Fibroblast of villous mesenchyme (primary cell): ENCODE measurements at regions not wholly inside any gene's neighbourhood (a gene's known extent, or its start where the extent isn't known, plus 50 kb on each side); places are given as distances from the start of the nearest gene placed in this dataset.

Experiments
- DNase-seq: peaks from one replicate; pipeline ENCODE4 v3.0.0-alpha.2; 2010; ENCODE audit warnings: low read depth
- H3K4me3 ChIP-seq: 2 replicates; pipeline ENCODE4 v1.5.1; 2011; ENCODE audit warnings: low read depth, mild to moderate bottlenecking, low read length
- TF ChIP-seq, protein P1 (sequence below): IDR thresholded peaks from 2 replicates; pipeline ENCODE4 v1.5.1; 2012; ENCODE audit warnings: low read depth, mild to moderate bottlenecking, low read length; ENCODE audit not compliant: insufficient read depth

DNA sequence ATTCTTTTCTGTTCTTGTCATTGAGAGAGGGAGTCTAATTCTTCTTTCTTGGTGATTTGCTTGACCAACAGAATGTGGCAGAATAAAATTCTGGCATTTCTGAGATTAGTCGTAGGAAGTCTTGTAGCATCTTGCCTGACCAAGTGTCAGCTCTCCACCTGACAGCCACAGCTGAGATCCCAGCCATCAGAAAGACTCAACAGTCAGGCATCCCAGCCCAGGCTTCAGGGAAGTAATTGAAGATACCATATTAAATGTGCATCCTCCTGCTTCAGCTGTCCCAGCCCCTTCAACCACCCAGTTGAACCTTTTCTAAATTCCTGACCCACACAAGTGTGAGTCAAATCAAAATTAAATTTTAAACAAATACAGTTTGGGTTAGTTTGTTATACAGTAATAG is 208.3 kb downstream of the PIK3C3 start:
- no peak overlapping the region for H3K4me3 ChIP-seq
- TF ChIP-seq, protein P1, sequence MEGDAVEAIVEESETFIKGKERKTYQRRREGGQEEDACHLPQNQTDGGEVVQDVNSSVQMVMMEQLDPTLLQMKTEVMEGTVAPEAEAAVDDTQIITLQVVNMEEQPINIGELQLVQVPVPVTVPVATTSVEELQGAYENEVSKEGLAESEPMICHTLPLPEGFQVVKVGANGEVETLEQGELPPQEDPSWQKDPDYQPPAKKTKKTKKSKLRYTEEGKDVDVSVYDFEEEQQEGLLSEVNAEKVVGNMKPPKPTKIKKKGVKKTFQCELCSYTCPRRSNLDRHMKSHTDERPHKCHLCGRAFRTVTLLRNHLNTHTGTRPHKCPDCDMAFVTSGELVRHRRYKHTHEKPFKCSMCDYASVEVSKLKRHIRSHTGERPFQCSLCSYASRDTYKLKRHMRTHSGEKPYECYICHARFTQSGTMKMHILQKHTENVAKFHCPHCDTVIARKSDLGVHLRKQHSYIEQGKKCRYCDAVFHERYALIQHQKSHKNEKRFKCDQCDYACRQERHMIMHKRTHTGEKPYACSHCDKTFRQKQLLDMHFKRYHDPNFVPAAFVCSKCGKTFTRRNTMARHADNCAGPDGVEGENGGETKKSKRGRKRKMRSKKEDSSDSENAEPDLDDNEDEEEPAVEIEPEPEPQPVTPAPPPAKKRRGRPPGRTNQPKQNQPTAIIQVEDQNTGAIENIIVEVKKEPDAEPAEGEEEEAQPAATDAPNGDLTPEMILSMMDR, result no peak
- no peak for DNase-seq

DNA sequence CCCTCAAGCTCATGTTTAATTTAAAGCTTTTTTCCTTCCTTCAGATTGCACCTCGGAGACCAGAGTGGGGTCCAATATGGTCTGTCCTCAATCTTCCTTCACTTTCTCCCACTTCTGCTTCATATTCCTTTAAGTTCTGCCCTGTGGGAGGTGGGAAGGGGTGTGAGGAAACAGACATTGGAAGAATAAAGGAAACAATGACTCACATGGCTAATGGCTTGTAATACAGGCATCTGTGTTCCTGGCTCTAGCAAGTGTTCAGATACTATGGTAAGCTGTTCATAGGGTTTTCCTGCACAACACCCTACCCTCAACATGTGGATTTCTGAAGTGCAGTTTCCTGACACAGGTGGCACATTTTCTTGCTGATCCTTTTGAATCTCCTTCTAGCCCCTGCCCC is 209.5 kb downstream of the PIK3C3 start:
- TF ChIP-seq, protein P1, result no peak
- DNase-seq, result no peak
- no peak overlapping the region for H3K4me3 ChIP-seq

DNA sequence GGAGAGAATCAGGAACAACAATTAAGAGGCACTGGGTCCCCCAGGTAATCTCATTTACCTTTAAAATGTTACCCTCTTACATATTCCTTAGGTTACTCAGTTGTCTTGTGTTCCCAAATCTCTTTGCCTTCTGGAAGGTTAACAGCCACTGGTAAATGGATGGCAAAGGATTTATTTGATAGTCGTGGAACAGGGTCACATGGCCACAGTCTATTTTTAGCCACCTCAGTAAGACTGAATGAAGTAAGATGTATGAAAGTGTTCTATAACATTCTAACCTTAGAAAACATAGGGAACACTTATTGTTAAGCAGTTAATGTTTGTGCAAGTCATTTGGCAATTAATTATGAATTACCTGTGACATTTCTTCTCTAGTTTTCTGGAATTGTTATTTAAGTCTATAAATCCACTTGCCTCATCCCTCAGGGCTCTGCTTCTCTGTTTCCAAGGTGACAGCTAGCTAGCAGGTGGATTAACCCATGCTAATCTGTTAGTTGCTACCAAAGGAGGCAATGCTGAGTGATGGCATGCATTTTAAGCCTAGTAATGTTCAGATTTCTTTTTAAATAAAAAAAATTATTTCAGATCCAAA is 211.0 kb downstream of the PIK3C3 start:
- TF ChIP-seq, protein P1, result no peak
- no peak overlapping the region for H3K4me3 ChIP-seq
- DNase-seq, result no peak

DNA sequence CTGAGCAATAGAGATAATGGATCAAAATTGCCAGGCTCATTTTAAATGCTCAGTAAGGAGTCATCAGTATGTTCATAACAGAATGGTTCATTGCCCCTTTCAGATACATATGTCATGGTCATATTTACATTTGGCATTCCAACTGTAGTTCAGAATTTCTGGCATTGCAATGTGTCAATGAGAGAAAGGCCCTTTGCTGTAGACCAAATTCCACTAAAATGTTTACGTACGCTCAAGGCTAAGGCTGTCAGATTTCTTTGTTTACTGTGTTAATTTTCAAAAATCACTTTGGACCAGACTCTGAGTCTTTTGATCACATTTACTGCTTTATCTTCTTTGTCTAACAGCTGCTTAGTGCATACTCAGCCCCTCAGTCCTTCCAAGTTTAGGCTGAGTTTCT is 213.5 kb downstream of the PIK3C3 start:
- no peak overlapping the region for H3K4me3 ChIP-seq
- TF ChIP-seq, protein P1, result no peak
- no peak for DNase-seq

DNA sequence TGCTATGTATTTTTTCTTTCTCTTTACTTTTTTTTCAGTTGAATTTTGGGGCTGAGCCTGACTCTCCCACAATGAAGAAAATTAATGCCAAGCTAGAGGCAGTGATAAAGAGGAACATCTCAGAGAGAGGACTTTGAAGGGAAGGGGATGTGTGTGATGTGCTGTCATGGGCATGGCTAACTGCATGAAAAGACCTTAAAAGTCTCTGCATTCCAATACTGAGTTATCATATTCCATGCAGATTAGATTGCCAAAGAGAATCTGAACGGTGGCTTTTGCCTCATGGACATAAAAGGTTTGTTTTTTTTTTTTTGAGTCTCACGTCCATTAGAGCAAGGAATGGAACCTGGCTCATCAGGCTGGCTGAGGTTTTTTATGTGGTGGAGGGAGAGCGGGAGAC is 213.9 kb downstream of the PIK3C3 start:
- TF ChIP-seq, protein P1, result no peak
- DNase-seq, result no peak
- H3K4me3 ChIP-seq, result no peak overlapping the region

DNA sequence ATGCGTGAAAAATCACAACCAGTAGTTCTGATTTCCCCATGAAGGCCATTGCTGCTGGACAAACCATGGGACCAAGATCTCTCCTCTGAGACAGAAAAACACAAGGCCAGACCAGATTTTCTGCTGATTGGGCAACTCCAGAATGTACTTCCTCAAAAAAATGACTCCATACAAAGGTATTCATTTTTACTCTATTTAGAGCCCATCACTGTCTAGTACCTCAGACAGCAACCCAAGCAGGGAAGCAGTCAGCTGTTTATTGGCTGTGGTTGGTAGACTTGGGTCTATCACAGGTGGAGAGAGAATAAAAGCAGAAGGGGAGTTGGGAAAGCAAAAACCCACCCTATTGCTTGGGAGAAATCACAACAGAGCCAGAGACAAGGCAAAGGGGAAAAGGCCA is 219.9 kb downstream of the PIK3C3 start:
- TF ChIP-seq, protein P1, result no peak
- DNase-seq, result peak; percentile 22
- H3K4me3 ChIP-seq, result no peak overlapping the region

DNA sequence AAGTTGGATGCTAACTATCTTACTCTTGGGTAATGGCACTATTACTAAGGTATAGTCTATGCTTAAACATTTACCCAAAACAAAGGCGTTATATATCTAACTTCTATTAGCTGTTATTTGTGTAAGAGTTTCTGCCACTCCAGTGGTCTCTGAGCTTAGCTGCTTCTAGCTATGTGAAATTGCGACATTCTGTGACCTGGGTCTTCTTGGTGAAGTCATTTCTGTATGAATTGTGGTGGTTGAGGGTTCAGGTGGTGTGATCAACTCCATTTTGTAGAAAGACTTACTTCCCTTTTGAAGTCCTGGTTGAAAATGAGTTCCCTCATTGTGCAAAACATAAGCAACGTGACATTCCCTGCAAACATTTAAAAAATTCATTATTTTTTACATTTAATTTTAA is 221.6 kb downstream of the PIK3C3 start:
- no peak overlapping the region for H3K4me3 ChIP-seq
- DNase-seq, result no peak
- TF ChIP-seq, protein P1, result no peak
